Fibroblast of skin of right biceps (primary cell): ENCODE measurements at regions not wholly inside any gene's neighbourhood (a gene's known extent, or its start where the extent isn't known, plus 50 kb on each side); places are given as distances from the start of the nearest gene placed in this dataset.
A peak's percentile ranks its signal among the peaks of the same experiment; 100 is the strongest.
"Not testable (repeated sequence)": the region's sequence is repeated elsewhere in the genome, so short reads cannot be mapped to it uniquely, and the experiment has no call there.

Experiments
- DNase-seq: peaks from one replicate; pipeline ENCODE4 v3.0.0-alpha.2; 2013

GRCh38 chr7:68030530-68030929, 1033.9 kb downstream of the TYW1 start:
- DNase-seq, result no peak

- no peak for DNase-seq
These were observed 1034.7 kb downstream of the TYW1 start for GRCh38 chr7:68031180-68031943.

- peak; percentile 86 for DNase-seq
These were observed 1042.1 kb downstream of the TYW1 start for GRCh38 chr7:68038621-68039314.

- no peak for DNase-seq
These were observed 1044.9 kb downstream of the TYW1 start for GRCh38 chr7:68041554-68041953.

- DNase-seq, result no peak
These were observed 1046.9 kb downstream of the TYW1 start for GRCh38 chr7:68043546-68043945.

GRCh38 chr7:68050627-68051026, 1054.0 kb downstream of the TYW1 start:
- no peak for DNase-seq

- DNase-seq, result no peak
These were observed 1061.4 kb downstream of the TYW1 start for GRCh38 chr7:68058014-68058413.

- DNase-seq, result no peak
These were observed 1066.5 kb downstream of the TYW1 start for GRCh38 chr7:68063171-68063570.

- DNase-seq, result peak; percentile 7
These were observed 1068.9 kb downstream of the TYW1 start for GRCh38 chr7:68065581-68065980.

- DNase-seq, result no peak
These were observed 1071.2 kb downstream of the TYW1 start for GRCh38 chr7:68067845-68068244.

- DNase-seq, result no peak
These were observed 1074.4 kb downstream of the TYW1 start for GRCh38 chr7:68070992-68071391.

- DNase-seq, result no peak
These were observed 1077.1 kb downstream of the TYW1 start for GRCh38 chr7:68073701-68074100.

- DNase-seq, result no peak
These were observed 1077.6 kb downstream of the TYW1 start for GRCh38 chr7:68074242-68074641.

GRCh38 chr7:68078157-68078710, 1081.6 kb downstream of the TYW1 start:
- DNase-seq, result no peak

- not testable (repeated sequence) for DNase-seq
These were observed 1085.7 kb downstream of the TYW1 start for GRCh38 chr7:68082066-68082960.

GRCh38 chr7:68082961-68083657, 1086.5 kb downstream of the TYW1 start:
- not testable (repeated sequence) for DNase-seq

GRCh38 chr7:68087401-68087800, 1090.8 kb downstream of the TYW1 start:
- DNase-seq, result no peak

GRCh38 chr7:68088879-68089278, 1092.2 kb downstream of the TYW1 start:
- no peak for DNase-seq

GRCh38 chr7:68090256-68090655, 1093.6 kb downstream of the TYW1 start:
- not testable (repeated sequence) for DNase-seq

GRCh38 chr7:68103319-68103718, 1106.7 kb downstream of the TYW1 start:
- DNase-seq, result no peak

GRCh38 chr7:68107261-68107660, 1110.6 kb downstream of the TYW1 start:
- peak; percentile 48 for DNase-seq

- DNase-seq, result peak; percentile 94
These were observed 1111.3 kb downstream of the TYW1 start for GRCh38 chr7:68107968-68108367.
